ENCODE measurements at regions not wholly inside any gene's neighbourhood (a gene's known extent, or its start where the extent isn't known, plus 50 kb on each side); places are given as distances from the start of the nearest gene placed in this dataset.
"Not testable (repeated sequence)": the region's sequence is repeated elsewhere in the genome, so short reads cannot be mapped to it uniquely, and the experiment has no call there.

GRCh38 chr7:136105191-136105590 is 128.0 kb upstream of the MTPN start:
- no peak overlapping the region for H3K27ac ChIP-seq

GRCh38 chr7:136104269-136104603 is 127.1 kb upstream of the MTPN start:
- Histone ChIP-seq H3K4me3 (no peak overlapping the region), H3K27ac (no peak overlapping the region)

More at GRCh38 chr7:136105191-136105590, 128.0 kb upstream of the MTPN start:
- no peak overlapping the region for H3K4me3 ChIP-seq

GRCh38 chr7:136103545-136104268 is 126.5 kb upstream of the MTPN start:
- H3K27ac ChIP-seq = no peak overlapping the region
- H3K4me3 ChIP-seq = no peak overlapping the region

GRCh38 chr7:136102881-136103280 is 125.7 kb upstream of the MTPN start:
- no peak overlapping the region for H3K27ac ChIP-seq

GRCh38 chr7:136092714-136093113 is 115.6 kb upstream of the MTPN start:
- not testable (repeated sequence) for H3K4me3 ChIP-seq

More at GRCh38 chr7:136102881-136103280, 125.7 kb upstream of the MTPN start:
- H3K4me3 ChIP-seq = no peak overlapping the region

GRCh38 chr7:136087881-136088280 is 110.7 kb upstream of the MTPN start:
- no peak overlapping the region for H3K4me3 ChIP-seq
- H3K27ac ChIP-seq = no peak overlapping the region

More at GRCh38 chr7:136092714-136093113, 115.6 kb upstream of the MTPN start:
- not testable (repeated sequence) for H3K27ac ChIP-seq

- no peak overlapping the region for H3K27ac ChIP-seq
- peak overlapping the region in 4 of 7 experiments; percentile 0 to 29 (median 18) for H3K4me3 ChIP-seq
These were observed 109.6 kb upstream of the MTPN start for GRCh38 chr7:136086712-136087111.

- H3K27ac ChIP-seq = no peak overlapping the region
- no peak overlapping the region for H3K4me3 ChIP-seq
These were observed 102.8 kb upstream of the MTPN start for GRCh38 chr7:136079934-136080333.

GRCh38 chr7:136079478-136079892 is 102.3 kb upstream of the MTPN start:
- no peak overlapping the region for H3K27ac ChIP-seq
- H3K4me3 ChIP-seq = no peak overlapping the region

GRCh38 chr7:136079066-136079465 is 101.9 kb upstream of the MTPN start:
- no peak overlapping the region for H3K4me3 ChIP-seq
- H3K27ac ChIP-seq = no peak overlapping the region

GRCh38 chr7:136078630-136079029 is 101.5 kb upstream of the MTPN start:
- Histone ChIP-seq H3K27ac (no peak overlapping the region), H3K4me3 (no peak overlapping the region)

- H3K4me3 ChIP-seq = no peak overlapping the region
These were observed 99.8 kb upstream of the MTPN start for GRCh38 chr7:136076954-136077353.

GRCh38 chr7:136074843-136075242 is 97.7 kb upstream of the MTPN start:
- no peak overlapping the region for H3K27ac ChIP-seq
- no peak overlapping the region for H3K4me3 ChIP-seq

More at GRCh38 chr7:136076954-136077353, 99.8 kb upstream of the MTPN start:
- H3K27ac ChIP-seq = no peak overlapping the region

- H3K4me3 ChIP-seq = no peak overlapping the region
- no peak overlapping the region for H3K27ac ChIP-seq
These were observed 95.3 kb upstream of the MTPN start for GRCh38 chr7:136072447-136072846.

GRCh38 chr7:136070736-136071505 is 93.8 kb upstream of the MTPN start:
- H3K27ac ChIP-seq = no peak overlapping the region

GRCh38 chr7:136069840-136070529 is 92.8 kb upstream of the MTPN start:
- Histone ChIP-seq H3K27ac (no peak overlapping the region), H3K4me3 (no peak overlapping the region)

More at GRCh38 chr7:136070736-136071505, 93.8 kb upstream of the MTPN start:
- no peak overlapping the region for H3K4me3 ChIP-seq

- Histone ChIP-seq H3K4me3 (no peak overlapping the region), H3K27ac (no peak overlapping the region)
These were observed 90.1 kb upstream of the MTPN start for GRCh38 chr7:136067277-136067676.

GRCh38 chr7:136066304-136067143 is 89.4 kb upstream of the MTPN start:
- no peak overlapping the region for H3K4me3 ChIP-seq
- H3K27ac ChIP-seq = no peak overlapping the region

- H3K27ac ChIP-seq = no peak overlapping the region
- no peak overlapping the region for H3K4me3 ChIP-seq
These were observed 87.6 kb upstream of the MTPN start for GRCh38 chr7:136064627-136065237.

Measured in skin epidermis (tissue), 12 donors.